Activated CD4-positive, alpha-beta T cell treated with anti-CD3 and anti-CD28 coated beads, Interleukin-2, Interleukin-6, amounts not matched to agents 100 ng/mL and 50 ng/mL, durations not matched to agents 16 hours and 8 hours (primary cell): ENCODE measurements at regions not wholly inside any gene's neighbourhood (a gene's known extent, or its start where the extent isn't known, plus 50 kb on each side); places are given as distances from the start of the nearest gene placed in this dataset.

Source experiments
- DNase-seq: peaks from one replicate; pipeline ENCODE4 v3.0.0-alpha.2; 2020

DNA sequence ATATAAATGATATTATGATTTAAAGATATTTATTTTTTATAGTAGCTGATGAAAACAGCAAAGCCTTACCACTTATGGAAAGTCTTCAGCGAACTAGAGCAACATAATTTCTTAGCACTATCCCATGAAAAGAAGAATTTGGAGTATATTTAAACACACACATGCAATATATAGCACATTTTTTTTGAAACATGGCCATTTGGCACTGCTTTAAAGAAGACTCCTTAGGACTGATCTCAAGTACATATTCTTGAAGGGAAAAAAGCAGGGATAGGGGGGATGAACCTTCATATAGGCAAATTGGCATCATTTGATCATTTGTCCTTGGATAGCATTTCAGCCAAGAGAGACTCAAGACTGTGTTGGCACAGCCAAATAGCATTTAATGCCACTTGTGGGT is 193.3 kb downstream of the ANKRD50 start:
- DNase-seq = no peak

DNA sequence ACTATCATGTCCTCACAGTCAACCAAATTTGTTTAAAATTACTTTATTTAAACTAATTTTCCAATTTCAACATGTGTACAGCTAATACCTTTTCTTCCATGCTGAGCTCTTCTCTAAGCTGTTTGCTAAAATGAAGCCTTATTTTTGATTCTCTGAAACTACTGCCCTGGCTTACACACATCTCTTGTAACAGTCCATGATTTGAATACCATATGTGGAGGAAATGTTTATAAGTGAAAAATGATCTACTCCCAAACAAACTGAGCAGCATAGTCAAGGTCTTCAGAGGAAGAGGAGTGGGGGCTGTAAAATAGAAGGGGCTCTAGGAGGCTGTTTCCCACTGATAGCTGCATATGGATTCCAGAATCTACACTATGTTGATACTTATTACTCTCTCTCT is 188.7 kb downstream of the ANKRD50 start:
- DNase-seq = no peak

DNA sequence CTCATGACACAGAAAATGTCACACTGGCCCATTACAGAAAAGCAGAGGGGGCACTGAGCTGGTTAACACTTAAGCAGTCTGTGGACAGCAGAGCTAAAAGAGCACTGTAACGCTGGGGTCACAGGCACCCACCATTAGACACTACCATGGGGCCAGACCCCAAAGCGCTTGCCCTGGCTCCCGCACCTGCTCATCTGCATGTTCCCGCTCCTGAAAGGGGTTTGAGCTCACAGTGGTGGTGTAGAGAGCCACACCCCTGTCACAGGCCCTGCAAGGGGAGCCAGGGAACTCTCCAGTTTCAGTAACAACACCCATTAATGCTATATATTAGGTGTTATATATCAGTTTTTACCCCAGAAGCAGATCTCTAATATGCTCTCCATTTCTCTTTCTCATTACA is 187.0 kb downstream of the ANKRD50 start:
- no peak for DNase-seq

DNA sequence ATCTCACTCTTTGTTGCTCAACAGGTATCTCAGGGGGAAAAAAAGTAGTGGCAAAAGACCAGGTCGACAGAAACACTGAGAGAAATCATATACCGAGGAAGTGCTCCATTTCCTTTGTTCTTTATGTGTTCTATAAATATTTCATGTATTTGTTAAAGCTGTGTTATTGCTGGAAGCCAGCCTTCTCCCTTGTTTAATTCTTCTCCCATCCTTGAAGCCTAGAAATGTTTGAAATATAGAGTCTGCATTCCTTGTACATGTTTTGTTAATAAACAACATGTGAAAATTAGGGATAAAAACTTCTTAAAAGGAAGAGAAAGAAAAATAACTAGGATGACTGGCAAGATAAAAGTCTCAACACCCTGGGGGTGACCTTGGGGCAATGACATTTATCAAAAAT is 186.2 kb downstream of the ANKRD50 start:
- no peak for DNase-seq

DNA sequence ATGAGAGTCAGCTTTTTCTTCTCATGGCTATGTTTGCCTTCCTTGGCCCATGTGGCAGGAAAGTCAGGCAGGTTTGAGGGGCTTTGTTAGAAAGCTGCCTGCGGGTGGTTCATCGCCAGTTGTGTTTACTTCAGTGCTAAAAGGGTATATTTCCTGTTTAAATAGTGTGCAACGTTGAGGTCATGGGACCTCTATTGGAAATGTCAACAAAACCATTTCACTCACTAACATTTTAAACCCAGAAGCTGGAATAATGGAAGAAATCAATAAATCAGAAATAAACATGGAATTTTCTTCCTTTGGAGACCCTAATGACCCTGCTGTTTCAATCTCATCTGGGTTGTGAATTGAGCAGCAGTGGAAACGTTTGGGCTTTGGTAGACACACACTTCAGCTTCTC is 185.8 kb downstream of the ANKRD50 start:
- no peak for DNase-seq

DNA sequence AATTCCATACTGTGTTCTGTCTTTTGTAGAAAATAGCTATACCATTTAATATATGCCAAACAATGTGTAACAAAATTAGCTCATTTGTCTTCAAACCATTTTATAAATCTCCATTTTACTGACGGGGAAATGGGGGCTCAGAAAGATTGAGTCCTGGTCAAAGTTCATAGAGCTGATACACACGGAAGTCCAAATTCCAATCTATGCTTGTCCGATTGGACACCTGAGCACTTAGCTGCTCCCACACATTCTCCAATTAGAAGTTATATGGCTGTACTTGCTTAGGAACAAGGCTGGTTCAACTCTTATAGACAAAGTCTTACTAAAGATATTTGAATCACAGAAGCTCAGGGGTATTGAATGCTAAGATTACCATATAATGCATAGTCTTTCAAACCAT is 185.2 kb downstream of the ANKRD50 start:
- DNase-seq = no peak

DNA sequence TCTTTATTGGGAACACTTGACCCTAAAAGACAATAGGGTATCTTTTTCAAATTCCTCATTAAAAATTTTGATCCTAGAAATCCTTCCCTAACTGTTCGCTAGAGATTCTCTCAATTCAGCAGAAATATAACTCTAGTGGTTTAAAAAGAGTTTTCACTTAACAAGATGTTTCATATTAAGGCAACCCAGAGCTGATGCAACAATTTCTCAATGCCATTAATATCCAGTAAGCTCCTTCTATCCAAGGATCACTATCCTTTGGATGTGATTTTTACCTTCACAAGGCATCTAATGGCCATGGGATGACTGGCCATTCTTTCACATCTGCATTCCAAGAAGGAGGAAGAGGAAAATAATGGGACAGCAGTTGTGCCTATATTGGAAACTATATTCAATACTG is 183.4 kb downstream of the ANKRD50 start:
- no peak for DNase-seq

DNA sequence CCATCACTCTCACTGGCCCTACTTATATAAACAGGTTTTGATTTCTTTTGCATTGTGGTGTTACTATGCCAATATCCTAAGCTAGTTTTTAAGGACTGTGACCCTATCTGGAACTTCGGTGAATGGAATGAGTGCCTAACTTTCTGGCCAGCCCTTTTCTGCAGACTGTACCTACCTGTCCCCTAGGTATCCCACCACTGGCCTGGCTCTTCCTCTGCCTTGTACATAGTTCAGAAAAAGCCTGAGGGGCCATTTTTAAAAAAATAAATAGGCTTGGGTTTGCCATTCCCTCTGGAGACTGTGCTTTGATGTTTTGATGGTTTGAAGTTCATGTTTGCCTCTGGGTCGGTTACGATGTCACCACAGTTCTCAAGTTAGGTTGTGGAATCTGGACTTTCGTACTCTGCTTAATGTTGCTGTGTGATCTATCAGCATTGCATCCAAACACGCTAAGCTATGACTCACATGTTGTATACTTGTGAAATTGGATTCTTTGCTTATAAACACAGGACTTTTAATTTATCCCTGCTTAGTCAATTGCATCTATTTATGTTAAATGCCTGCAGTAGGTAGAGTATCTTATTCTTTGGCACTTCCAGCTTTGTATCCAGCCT is 182.0 kb downstream of the ANKRD50 start:
- DNase-seq = no peak

DNA sequence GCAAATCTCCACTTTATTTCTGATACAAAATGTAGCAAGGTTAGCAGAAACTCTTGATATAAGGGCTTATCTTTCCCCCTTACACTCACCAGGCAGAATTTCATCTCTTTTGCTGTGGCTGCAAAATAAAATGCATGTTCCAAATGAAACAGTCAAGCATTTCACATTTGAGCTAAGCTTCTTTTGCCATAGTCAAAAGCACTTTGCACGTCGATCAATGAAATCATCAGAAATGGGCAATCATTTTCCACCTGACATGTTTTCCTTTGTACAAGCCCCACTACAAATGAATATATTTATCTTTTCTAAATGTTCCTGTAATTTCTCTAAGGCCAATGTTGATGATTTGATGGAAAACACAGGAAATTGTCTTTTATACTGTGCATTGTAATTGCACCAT is 178.4 kb downstream of the ANKRD50 start:
- no peak for DNase-seq

DNA sequence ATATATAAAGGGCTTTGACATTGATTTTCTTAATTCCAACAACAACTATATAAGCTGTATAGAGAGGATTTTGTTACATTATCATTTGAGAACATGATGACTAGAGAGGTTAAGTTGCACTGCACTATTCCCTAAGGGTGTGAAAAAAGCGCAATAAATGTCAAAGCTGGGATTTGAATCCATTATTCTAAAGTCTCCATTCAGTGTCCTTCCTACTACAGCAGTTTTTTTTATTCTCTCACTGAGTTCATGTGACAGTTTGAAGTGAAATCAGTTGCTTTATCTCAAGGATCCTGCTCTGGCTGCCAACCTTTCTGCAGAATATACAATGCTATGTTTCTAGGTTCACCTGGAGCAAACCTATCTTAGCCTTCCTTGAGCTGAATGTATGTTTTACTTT is 177.5 kb downstream of the ANKRD50 start:
- no peak for DNase-seq

DNA sequence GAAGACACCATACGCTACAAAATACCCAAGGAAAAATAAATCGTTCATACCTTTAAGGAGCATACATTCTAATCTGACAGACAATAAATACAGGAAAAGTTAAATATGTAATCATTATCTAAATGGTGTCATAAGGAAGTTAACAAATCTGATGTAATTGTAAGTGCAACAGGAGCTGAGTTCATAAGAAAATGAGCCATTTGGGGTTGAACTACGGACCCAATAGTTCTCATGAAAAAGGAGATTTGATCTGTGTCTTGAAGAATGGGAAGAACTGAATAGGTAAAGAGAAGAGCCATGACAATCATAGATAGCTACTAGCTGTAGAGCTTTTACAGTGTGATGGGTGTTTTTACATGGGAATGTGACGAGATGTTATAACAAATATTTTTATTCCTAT is 175.6 kb downstream of the ANKRD50 start:
- DNase-seq = no peak

DNA sequence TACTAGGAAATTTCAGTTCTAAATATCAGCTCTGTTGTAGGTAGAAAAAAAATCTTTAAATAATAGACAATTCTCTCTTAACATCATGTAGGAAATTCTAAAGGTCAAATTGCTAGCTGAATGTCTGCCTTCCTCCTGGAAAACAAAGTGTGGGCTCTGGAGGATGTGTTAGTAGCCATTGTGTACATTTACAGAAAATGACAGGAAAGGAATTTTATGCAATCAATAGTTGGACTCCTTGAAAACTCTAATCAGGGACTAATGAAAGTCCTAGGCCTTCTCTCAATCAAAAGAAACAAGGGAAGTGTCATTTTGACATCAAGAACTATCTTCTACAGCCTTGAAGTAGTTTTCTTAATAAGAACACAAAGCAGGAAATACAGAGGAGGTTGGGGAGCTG is 174.6 kb downstream of the ANKRD50 start:
- DNase-seq = no peak

DNA sequence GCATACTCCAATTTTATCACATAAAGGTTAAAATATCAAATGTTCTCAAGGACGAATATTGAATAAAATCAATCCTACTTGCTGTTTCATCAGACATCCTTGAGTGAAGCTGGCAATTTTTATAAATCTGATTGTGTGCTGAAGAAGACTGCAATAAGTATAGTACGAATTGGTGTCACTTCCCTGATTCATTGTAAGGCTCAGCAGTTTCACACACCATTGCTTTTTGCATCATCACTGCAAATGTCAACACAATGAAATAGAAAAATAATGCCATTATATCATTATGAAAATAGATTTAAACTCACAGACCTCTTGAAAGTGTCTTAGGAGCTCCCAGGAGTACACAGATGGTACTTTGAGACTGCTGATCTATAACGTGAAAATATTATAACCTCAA is 172.5 kb downstream of the ANKRD50 start:
- DNase-seq = no peak

DNA sequence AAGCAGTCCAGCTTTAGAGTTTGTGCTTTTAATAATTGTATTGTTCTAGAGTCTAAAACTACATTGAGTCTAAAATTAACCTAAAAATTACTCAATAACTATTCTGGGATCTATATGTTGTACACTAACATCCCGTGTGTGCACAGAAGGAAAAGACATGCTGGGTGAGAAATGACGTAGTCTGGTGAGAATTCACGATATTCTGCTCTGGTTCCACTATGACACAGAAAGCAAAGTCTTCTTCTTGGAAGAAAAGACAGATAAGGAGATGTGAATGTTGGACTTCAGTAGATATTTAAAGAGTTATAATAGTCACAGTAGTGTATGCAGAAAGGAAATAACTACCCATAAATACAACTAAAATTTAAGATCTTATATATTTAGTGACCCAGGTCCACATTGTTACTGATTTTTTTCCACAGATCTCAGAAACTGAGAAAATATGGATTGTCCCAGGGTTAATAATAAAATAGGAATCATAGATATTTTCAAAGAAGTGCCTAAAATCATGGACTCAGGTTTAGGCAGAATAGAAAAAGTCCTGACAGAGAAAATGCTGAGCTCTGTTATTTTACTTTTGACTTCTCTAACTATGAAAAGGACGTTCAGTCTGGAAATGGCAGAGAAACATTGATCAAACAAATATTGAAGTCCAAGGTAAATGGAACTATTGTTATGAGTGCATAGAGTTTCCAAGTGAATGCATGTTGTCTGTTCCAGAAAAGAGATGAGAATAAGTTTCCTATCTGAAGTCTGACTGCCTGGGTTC is 170.7 kb downstream of the ANKRD50 start:
- DNase-seq = no peak

DNA sequence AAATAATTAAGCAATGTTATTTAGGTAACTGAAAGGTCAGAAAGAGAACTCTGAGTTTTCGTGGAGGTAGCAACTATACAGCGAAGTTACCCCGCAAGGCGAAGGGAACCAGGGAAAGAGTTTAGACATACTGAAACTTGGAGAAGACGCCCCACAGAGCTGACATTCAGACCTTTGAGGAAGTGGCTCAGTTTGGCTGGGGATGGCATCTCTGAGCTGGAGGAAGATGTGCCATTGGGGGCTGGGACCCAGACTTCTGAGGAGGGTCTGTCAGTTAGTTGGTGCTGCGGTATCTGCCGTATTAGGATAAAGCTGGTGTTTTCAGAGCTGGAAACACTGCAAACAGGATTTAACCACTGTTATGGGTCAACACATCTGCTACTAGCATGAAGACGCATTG is 156.6 kb downstream of the ANKRD50 start:
- DNase-seq = no peak

DNA sequence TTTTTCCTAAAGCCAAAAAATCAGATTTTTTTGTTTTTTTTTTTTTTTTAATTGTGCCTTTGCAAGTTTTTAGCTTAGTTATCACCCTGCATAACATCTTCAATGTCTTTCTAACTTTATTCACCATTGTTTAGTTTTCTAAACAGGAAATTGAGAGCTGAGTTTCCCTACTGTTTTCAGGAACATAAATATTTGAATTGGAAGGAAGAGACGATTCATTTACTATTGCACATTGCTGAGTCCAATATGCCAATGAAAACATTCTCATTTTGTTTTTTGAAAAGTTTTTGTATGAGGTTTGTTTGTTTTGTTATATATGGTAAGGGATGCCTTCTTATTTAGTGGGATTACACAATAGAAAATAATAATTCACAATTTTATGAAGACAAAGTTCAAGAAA is 148.4 kb downstream of the ANKRD50 start:
- no peak for DNase-seq

DNA sequence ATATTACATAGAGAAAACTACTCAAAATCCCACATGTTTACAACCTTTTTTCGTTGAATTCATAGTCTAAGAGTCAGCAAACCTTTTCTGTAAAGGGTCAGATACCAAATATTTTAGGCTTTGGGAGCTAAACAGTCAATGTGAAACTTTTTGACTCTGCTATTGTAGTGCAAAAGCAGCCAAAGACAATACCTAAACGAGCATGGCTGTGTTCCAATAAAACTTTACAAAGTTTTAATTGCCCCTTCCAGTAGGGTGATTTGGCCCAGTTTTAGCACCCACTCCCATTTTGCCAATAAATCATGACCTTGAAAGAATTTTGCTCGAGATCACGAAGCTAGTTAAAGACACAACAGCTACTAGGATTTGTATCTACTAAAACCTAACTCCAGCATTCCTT is 147.2 kb downstream of the ANKRD50 start:
- DNase-seq = no peak

DNA sequence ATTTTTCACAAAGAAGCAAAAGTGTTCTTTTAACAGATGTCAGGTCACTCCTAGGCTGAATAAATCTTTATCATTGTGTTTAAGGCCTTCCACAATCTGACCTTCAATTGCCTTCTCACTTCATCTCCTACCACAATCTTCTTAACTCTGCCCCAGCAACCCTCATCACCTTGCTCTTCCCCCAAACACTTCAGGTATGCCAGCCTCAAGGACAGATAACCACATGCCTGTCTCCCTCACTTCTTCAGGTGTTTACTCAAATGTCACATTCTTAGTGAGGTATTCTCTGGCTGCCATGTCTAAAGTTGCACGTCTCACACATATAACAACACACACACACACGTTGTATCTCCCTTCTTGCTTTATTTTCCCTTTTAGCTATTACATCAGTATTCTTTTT is 146.5 kb downstream of the ANKRD50 start:
- DNase-seq = no peak

DNA sequence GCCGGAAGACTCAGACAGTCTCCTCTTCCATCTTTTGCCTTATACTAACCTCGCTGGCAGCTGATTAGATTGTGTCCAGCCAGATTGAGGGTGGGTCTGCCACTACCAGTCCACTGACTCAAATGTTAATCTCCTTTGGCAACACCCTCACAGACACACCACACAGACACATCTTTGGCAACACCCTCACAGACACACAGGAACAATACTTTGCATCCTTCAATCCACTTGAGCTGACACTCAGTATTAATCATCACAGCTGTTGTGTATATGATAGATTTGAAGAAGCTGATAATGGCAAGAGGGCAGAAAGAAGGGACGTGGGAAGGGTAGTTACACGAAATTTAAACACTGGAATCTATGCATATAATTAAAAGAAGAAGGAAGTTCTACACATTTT is 139.5 kb downstream of the ANKRD50 start:
- DNase-seq = no peak

DNA sequence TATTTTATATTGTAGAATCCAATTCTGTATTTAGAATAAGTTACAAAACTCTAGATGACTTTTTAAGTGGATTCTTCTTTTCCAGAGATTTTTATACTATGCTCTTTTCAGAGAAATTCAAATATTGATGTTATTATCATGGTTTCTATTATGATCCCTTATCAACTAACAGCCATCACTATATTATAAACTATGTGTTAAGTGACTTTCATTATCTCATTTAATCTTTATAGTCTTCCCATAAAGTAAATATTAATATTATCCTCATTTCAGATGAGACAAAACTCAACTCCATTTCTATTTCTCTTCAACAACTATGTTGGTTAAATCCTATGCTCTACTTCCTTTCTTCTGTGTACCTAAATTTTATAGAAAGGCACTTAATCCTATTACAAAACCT is 132.6 kb downstream of the ANKRD50 start:
- no peak for DNase-seq

DNA sequence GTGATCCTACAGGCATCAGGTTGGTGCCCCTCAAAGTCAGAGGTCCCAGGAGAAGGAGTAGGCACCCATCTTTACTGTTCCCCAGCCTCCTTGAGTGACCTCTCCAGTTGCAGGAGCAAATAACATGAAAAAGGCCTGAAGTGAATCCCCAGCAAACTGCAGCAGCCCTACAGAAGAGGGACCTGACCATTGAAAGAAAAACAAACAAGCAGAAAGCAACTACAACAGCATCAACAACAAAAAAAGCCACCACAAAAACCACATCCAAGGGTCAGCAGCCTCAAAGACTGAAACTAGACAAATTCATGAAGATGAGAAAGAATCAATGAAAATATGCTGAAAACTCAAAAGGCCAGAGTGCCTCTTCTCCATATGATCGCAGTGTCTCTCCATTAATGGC is 128.7 kb downstream of the ANKRD50 start:
- DNase-seq = no peak

DNA sequence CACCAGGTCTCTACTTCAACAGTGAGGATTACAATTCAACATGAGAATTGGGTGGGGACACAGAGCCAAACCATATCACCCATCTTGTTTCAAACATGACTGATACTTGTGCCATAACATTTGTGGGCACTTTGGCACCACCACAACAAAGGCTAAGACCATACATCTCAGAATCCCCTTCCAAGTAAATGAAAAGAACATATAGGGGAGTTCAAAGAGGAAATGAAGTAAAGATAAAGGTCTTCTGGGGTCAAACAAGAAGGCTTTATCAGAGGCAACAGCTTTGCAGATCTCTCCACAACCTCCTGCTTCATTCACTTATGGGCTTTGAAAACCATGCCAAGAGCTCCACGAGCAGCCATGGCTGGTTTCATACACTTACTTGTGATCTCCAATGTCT is 122.7 kb downstream of the ANKRD50 start:
- no peak for DNase-seq

DNA sequence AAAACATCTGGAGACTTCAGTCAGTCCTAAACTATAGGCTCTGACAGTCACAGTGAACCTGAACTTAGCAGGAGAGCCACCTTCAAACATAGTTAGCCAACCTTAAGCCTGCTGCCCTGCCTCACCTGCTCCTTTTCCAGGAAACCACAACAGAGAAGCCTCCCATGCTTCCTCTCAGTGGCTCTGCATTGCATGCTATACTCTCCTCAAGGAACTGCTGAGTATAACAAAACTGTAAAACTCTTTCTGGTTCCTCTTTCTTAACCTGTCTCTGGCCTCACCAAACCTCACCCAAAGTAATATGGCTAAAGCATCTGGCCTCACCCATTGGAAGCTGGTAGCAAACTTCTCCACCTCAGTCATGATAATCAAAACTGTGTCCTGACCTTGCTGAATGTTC is 122.1 kb downstream of the ANKRD50 start:
- DNase-seq = no peak

DNA sequence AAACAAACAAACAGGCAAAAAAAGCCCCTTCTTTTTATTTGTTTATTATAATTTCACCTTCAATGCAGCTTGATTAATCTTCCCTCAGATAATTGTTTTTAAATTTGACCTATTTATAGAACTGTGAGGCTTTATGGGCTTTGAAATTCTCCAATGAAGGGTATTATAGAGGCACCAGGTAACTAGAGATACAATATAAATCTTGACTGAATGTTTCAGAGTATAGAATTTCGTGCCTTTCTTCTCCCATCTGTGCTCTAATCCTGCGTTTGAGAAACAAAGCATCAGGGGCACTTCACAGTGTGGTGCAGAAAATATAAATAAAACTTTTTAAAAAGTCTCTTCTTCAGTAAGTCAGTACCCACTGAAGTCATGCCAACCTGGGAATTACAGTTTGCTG is 120.9 kb downstream of the ANKRD50 start:
- no peak for DNase-seq

DNA sequence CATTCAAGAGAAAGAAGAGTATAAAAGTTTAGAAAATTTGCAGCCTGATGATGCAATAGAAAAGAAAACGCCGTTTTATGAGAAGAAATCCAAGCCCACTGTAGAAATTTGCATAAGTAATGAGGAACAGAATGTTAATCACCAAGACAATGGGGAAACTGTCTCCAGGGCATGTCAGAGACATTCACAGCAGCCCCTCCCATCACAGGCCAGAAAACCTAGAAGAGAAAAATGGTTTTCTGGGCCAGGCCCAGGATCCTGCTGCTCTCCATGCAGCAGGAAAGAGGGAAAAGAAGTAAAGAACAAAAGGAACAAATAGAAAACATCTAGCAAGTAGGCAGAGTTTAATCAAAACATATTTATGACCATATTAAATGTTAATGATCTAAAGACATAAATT is 119.0 kb downstream of the ANKRD50 start:
- no peak for DNase-seq
